ENCODE measurements at regions not wholly inside any gene's neighbourhood (a gene's known extent, or its start where the extent isn't known, plus 50 kb on each side); places are given as distances from the start of the nearest gene placed in this dataset.

GRCh38 chr6:6881438-6882225 lies 226.1 kb upstream of the RREB1 start:
- Histone ChIP-seq H3K4me1 (peaks cover 15% of the 10 kb centered on the region), H3K27ac (replicated peaks) (no peak overlapping the region)
- no peak for DNase-seq

DNA sequence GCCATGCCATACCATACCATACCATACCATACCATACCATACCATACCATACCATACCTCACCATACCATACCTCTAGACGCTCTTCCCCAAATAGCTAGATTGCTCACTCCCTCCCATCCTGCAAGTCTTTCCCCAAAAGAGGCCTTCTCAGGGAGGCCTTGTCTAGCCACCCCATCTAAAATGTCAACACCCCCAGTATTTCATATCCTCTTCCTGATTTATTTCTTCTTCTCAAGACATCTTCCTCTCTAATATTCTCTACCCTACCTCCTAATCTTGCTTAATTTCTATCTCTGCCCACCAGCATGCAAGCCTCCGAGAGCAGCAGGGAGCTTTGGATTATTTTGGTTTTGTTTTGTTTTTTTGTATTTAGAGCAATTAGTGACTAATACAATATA lies 225.2 kb upstream of the RREB1 start:
- Histone ChIP-seq H3K4me3 (no peak overlapping the region), H3K27ac (replicated peaks) (no peak overlapping the region), H3K36me3 (no peaks in the 10 kb centered on the region), H3K4me1 (peaks cover 15% of the 10 kb centered on the region), H3K9me3 (replicated peaks) (no peaks in the 10 kb centered on the region), H3K27me3 (ENCODE audit: low read depth) (no peaks in the 10 kb centered on the region)
- TF ChIP-seq, protein P1, sequence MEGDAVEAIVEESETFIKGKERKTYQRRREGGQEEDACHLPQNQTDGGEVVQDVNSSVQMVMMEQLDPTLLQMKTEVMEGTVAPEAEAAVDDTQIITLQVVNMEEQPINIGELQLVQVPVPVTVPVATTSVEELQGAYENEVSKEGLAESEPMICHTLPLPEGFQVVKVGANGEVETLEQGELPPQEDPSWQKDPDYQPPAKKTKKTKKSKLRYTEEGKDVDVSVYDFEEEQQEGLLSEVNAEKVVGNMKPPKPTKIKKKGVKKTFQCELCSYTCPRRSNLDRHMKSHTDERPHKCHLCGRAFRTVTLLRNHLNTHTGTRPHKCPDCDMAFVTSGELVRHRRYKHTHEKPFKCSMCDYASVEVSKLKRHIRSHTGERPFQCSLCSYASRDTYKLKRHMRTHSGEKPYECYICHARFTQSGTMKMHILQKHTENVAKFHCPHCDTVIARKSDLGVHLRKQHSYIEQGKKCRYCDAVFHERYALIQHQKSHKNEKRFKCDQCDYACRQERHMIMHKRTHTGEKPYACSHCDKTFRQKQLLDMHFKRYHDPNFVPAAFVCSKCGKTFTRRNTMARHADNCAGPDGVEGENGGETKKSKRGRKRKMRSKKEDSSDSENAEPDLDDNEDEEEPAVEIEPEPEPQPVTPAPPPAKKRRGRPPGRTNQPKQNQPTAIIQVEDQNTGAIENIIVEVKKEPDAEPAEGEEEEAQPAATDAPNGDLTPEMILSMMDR (IDR thresholded peaks at IDR 0.05; ENCODE audit: borderline replicate concordance): no peak
- no peak for DNase-seq
- intact Hi-C loops (cut with micrococcal nuclease): no loop called here

More at GRCh38 chr6:6881438-6882225, 226.1 kb upstream of the RREB1 start:
- TF ChIP-seq, protein P1 (IDR thresholded peaks at IDR 0.05; ENCODE audit: borderline replicate concordance): no peak
- H3K9me3 ChIP-seq (replicated peaks): no peaks in the 10 kb centered on the region
- no peak overlapping the region for H3K4me3 ChIP-seq
- intact Hi-C loops (cut with micrococcal nuclease): no loop called here
- no peaks in the 10 kb centered on the region for H3K27me3 ChIP-seq (ENCODE audit: low read depth)
- no peaks in the 10 kb centered on the region for H3K36me3 ChIP-seq

- Histone ChIP-seq H3K9me3 (replicated peaks) (no peaks in the 10 kb centered on the region), H3K4me1 (peaks cover 15% of the 10 kb centered on the region)
Measured at GRCh38 chr6:6883011-6883410, 224.8 kb upstream of the RREB1 start.

DNA sequence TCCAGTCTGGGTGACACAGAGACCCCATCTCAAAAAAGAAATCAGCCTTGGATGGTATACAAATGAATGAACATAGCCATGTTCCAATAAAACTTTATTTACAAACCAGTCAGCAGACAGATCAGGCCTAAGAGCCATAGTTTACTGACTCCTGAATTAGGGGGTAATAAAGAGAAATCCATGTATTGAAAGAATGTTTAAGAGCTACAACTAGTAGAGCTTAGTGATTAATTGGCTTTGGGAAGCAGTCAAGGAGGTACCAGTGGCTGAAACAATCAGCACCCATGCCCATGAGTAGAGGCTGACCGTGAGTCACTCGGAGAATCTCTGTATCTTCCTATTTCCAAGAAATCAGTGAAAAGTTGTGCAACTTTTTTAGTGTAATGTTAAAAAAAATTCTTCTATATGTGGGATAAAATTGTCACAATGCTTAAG lies 223.6 kb upstream of the RREB1 start:
- Histone ChIP-seq H3K27ac (replicated peaks) (no peak overlapping the region), H3K4me3 (no peak overlapping the region), H3K4me1 (peaks cover 15% of the 10 kb centered on the region), H3K36me3 (no peaks in the 10 kb centered on the region), H3K27me3 (ENCODE audit: low read depth) (no peaks in the 10 kb centered on the region), H3K9me3 (replicated peaks) (no peaks in the 10 kb centered on the region)
- intact Hi-C loops (cut with micrococcal nuclease): no loop called here
- no peak for DNase-seq
- TF ChIP-seq, protein P1 (IDR thresholded peaks at IDR 0.05; ENCODE audit: borderline replicate concordance): no peak

More at GRCh38 chr6:6883011-6883410, 224.8 kb upstream of the RREB1 start:
- H3K27ac ChIP-seq (replicated peaks): no peak overlapping the region
- intact Hi-C loops (cut with micrococcal nuclease): no loop called here
- H3K4me3 ChIP-seq: no peak overlapping the region
- no peak for DNase-seq
- H3K36me3 ChIP-seq: no peaks in the 10 kb centered on the region
- H3K27me3 ChIP-seq (ENCODE audit: low read depth): no peaks in the 10 kb centered on the region
- TF ChIP-seq, protein P1 (IDR thresholded peaks at IDR 0.05; ENCODE audit: borderline replicate concordance): no peak

DNA sequence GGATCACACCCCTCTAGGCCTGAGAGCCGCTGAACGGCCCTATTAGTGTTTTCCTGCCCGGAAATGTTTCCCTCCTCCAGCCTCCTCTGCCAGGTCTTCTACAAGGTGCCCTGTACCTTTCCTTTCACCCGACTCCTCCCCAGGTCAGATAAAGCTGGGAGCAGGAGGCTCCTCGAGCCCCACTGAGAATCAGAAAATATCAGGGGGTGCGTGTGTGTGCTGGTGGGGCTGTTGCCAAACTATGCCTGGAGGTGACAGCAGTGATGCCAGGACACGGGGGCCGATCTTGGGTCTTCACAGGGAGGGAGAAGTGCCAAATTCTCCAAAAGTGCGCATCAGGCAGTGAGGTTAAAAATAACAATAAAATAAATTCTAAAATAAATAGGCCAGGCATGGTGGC lies 222.8 kb upstream of the RREB1 start:
- Histone ChIP-seq H3K9me3 (replicated peaks) (no peaks in the 10 kb centered on the region), H3K4me1 (peaks cover 15% of the 10 kb centered on the region), H3K36me3 (no peaks in the 10 kb centered on the region), H3K4me3 (no peak overlapping the region), H3K27me3 (ENCODE audit: low read depth) (no peaks in the 10 kb centered on the region), H3K27ac (replicated peaks) (no peak overlapping the region)
- no peak for DNase-seq
- intact Hi-C loops (cut with micrococcal nuclease): no loop called here
- TF ChIP-seq, protein P1 (IDR thresholded peaks at IDR 0.05; ENCODE audit: borderline replicate concordance): no peak

Data from left ventricle myocardium inferior (tissue), 1 donor.